Chondrocyte (in vitro differentiated cells): ENCODE measurements at regions not wholly inside any gene's neighbourhood (a gene's known extent, or its start where the extent isn't known, plus 50 kb on each side); places are given as distances from the start of the nearest gene placed in this dataset.

Experiments
- DNase-seq: peaks from one replicate; pipeline ENCODE4 v3.0.0; 2021; ENCODE audit warnings: mixed read lengths, low spot score
- H3K27ac Mint-ChIP-seq: one replicate; pipeline ENCODE4 v1.8.0; 2021; ENCODE audit warnings: mild to moderate bottlenecking, moderate library complexity, mixed read lengths; ENCODE audit not compliant: unreplicated experiment
- H3K27me3 Mint-ChIP-seq: 2 replicates; pipeline ENCODE4 v1.8.0; 2021; ENCODE audit warnings: low read depth, mixed read lengths
- H3K36me3 Mint-ChIP-seq: 2 replicates; pipeline ENCODE4 v1.8.0; 2021; ENCODE audit warnings: low read depth, mixed read lengths
- H3K4me1 Mint-ChIP-seq: 2 replicates; pipeline ENCODE4 v1.8.0; 2021; ENCODE audit warnings: low read depth, mild to moderate bottlenecking, mixed read lengths
- H3K4me3 Mint-ChIP-seq: one replicate; pipeline ENCODE4 v1.8.0; 2021; ENCODE audit warnings: mild to moderate bottlenecking, moderate library complexity, mixed read lengths; ENCODE audit not compliant: unreplicated experiment
- H3K9me3 Mint-ChIP-seq: 2 replicates; pipeline ENCODE4 v1.8.0; 2021; ENCODE audit warnings: low read depth, mixed read lengths
- CTCF ChIP-seq: fragments of 200-600 bp; sonication (generic); IDR thresholded peaks from 2 replicates; pipeline ENCODE4 v1.5.0; 2021; ENCODE audit warnings: antibody characterized with exemption, mild to moderate bottlenecking, moderate library complexity

DNA sequence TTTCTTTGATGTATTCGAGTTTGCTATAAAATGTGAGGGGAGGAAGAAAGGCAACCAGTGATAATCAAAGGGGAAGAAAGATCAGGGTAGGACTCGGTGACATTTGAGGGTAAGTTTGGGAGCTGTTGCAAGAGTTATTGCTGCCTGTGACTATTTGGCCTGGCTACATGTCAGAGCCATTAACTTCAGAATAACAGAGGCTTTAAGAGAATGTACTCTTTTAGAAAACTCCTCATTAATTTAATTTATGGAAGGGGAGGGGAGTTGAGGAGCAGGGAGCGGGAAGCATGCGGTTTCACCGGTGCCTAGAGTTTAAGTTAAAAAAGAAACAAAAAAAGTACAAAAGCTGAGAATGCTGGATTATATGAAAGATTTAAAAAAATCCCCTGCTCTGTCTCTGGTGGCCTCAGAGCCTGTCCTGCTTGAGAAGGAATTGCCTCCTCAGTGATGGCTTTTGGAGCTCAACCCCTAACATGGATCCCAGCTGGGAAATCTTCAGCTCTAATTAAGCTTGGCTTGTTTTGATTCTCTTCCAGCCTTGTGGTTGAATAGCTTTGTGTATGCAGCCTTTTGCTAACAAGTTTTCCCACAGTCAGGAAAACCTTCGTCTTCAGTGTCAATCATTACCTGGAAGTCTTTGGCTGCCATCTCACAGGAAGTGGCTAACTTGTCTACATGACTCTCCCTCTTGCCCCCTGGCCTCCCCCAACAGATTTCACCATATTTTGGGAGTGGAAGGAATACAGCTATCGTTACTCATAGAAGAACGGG, 238.2 kb downstream of the SOX4 start:
- Mint-ChIP-seq H3K4me3 (no peak overlapping the region), H3K36me3 (no peaks in the 10 kb centered on the region), H3K4me1 (peaks cover 31% of the 10 kb centered on the region), H3K27ac (peak overlapping the region; percentile 76), H3K27me3 (no peaks in the 10 kb centered on the region), H3K9me3 (no peaks in the 10 kb centered on the region)
- TF ChIP-seq CTCF, result no peak
- DNase-seq, result no peak

GRCh38 chr6:21836277-21836676, 242.7 kb downstream of the SOX4 start:
- TF ChIP-seq CTCF, result no peak
- Mint-ChIP-seq H3K9me3 (peaks cover 3% of the 10 kb centered on the region), H3K4me1 (peaks cover 42% of the 10 kb centered on the region), H3K27me3 (no peaks in the 10 kb centered on the region), H3K4me3 (no peak overlapping the region), H3K36me3 (peaks cover 4% of the 10 kb centered on the region), H3K27ac (no peak overlapping the region)
- DNase-seq, result no peak

GRCh38 chr6:21836772-21837425, 243.3 kb downstream of the SOX4 start:
- no peak for TF ChIP-seq CTCF
- H3K27me3 Mint-ChIP-seq, result no peaks in the 10 kb centered on the region
- no peak for DNase-seq
- H3K27ac Mint-ChIP-seq, result no peak overlapping the region
- peaks cover 3% of the 10 kb centered on the region for H3K9me3 Mint-ChIP-seq
- peaks cover 4% of the 10 kb centered on the region for H3K36me3 Mint-ChIP-seq
- H3K4me3 Mint-ChIP-seq, result no peak overlapping the region
- peaks cover 35% of the 10 kb centered on the region for H3K4me1 Mint-ChIP-seq

DNA sequence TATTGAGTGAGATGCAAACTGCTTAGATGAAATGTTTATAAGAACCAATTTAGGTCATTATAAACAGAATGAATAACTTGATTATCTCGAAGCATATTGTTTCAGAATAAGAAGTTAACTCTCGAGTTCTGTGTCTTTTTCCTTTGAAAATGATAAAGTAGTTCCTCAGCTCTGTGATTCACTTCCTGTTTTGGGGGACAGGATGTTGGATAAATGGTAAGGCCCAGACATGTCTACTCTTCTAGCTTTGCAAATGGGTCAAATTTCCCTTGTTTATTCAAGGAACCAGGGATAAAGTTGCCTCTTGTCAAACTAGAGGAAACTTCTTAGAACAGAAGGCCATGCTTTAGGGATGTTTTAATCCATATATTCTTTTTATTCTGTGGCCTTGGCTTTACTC, 246.9 kb downstream of the SOX4 start:
- no peaks in the 10 kb centered on the region for H3K27me3 Mint-ChIP-seq
- H3K4me3 Mint-ChIP-seq, result no peak overlapping the region
- peaks cover 4% of the 10 kb centered on the region for H3K36me3 Mint-ChIP-seq
- H3K4me1 Mint-ChIP-seq, result peaks cover 32% of the 10 kb centered on the region
- H3K27ac Mint-ChIP-seq, result peak overlapping the region; percentile 19
- H3K9me3 Mint-ChIP-seq, result peaks cover 3% of the 10 kb centered on the region
- no peak for TF ChIP-seq CTCF
- DNase-seq, result no peak

GRCh38 chr6:21842875-21843645, 249.5 kb downstream of the SOX4 start:
- H3K36me3 Mint-ChIP-seq, result peaks cover 4% of the 10 kb centered on the region
- H3K4me3 Mint-ChIP-seq, result no peak overlapping the region
- no peaks in the 10 kb centered on the region for H3K27me3 Mint-ChIP-seq
- TF ChIP-seq CTCF, result no peak
- peaks cover 3% of the 10 kb centered on the region for H3K9me3 Mint-ChIP-seq
- no peak for DNase-seq
- H3K4me1 Mint-ChIP-seq, result peaks cover 42% of the 10 kb centered on the region
- no peak overlapping the region for H3K27ac Mint-ChIP-seq
